Stimulated activated CD4-positive, alpha-beta T cell treated with anti-CD3 and anti-CD28 coated beads, TNF-alpha, amount 100 ng/mL, for 48 hours (primary cell): ENCODE measurements at regions not wholly inside any gene's neighbourhood (a gene's known extent, or its start where the extent isn't known, plus 50 kb on each side); places are given as distances from the start of the nearest gene placed in this dataset.
"Not testable (repeated sequence)": the region's sequence is repeated elsewhere in the genome, so short reads cannot be mapped to it uniquely, and the experiment has no call there.

Source experiments
- DNase-seq, 3 donors: peaks; one replicate each; pipeline ENCODE4 v3.0.0-alpha.2; 2020; ENCODE audit warnings: low read depth in 3 of 3

- DNase-seq = not testable (repeated sequence)
These were observed 112.1 kb upstream of the DUSP22 start for GRCh38 chr6:180091-180694.

- DNase-seq = no peak
These were observed 111.1 kb upstream of the DUSP22 start for GRCh38 chr6:181049-181654.

- no peak for DNase-seq
These were observed 108.6 kb upstream of the DUSP22 start for GRCh38 chr6:183668-184067.

- DNase-seq = no peak
These were observed 108.1 kb upstream of the DUSP22 start for GRCh38 chr6:184161-184700.

GRCh38 chr6:186340-186965 lies 105.8 kb upstream of the DUSP22 start:
- DNase-seq = no peak

- no peak for DNase-seq
These were observed 105.0 kb upstream of the DUSP22 start for GRCh38 chr6:187210-187861.

- peak; percentile 70 to 86 (median 82) for DNase-seq
These were observed 103.2 kb upstream of the DUSP22 start for GRCh38 chr6:188821-189655.

- no peak for DNase-seq
These were observed 102.6 kb upstream of the DUSP22 start for GRCh38 chr6:189676-190075.

GRCh38 chr6:190596-191395 lies 101.5 kb upstream of the DUSP22 start:
- DNase-seq = no peak

- no peak for DNase-seq
These were observed 100.6 kb upstream of the DUSP22 start for GRCh38 chr6:191487-192312.

GRCh38 chr6:192313-192664 lies 100.0 kb upstream of the DUSP22 start:
- no peak for DNase-seq

GRCh38 chr6:193180-193579 lies 99.1 kb upstream of the DUSP22 start:
- no peak for DNase-seq

- no peak for DNase-seq
These were observed 98.4 kb upstream of the DUSP22 start for GRCh38 chr6:193773-194310.

GRCh38 chr6:195861-196360 lies 96.4 kb upstream of the DUSP22 start:
- peak in 1 of 3 donors; percentile 56 for DNase-seq

- no peak for DNase-seq
These were observed 95.7 kb upstream of the DUSP22 start for GRCh38 chr6:196543-196942.

GRCh38 chr6:203661-204060 lies 88.6 kb upstream of the DUSP22 start:
- no peak for DNase-seq

GRCh38 chr6:206264-206663 lies 86.0 kb upstream of the DUSP22 start:
- no peak for DNase-seq

GRCh38 chr6:208364-208763 lies 83.9 kb upstream of the DUSP22 start:
- DNase-seq = no peak

- DNase-seq = no peak
These were observed 83.3 kb upstream of the DUSP22 start for GRCh38 chr6:208938-209337.
